HepG2 (cell line): ENCODE measurements at regions not wholly inside any gene's neighbourhood (a gene's known extent, or its start where the extent isn't known, plus 50 kb on each side); places are given as distances from the start of the nearest gene placed in this dataset.

Experiments
- AKAP8 ChIP-seq: sonication (generic); formaldehyde crosslinking; IDR thresholded peaks from 2 replicates; pipeline ENCODE4 v1.5.1; 2020; ENCODE audit warnings: mild to moderate bottlenecking, missing genetic modification reagents
- ATF7-NPFF ChIP-seq: sonication (generic); formaldehyde crosslinking; IDR thresholded peaks from 2 replicates; pipeline ENCODE4 v1.8.1; 2023; ENCODE audit warnings: mild to moderate bottlenecking, low read depth, missing genetic modification reagents, moderate library complexity
- JUN ChIP-seq: sonication (generic); formaldehyde crosslinking; IDR thresholded peaks from 2 replicates; pipeline ENCODE4 v1.4.0; 2020; ENCODE audit warnings: mild to moderate bottlenecking, missing genetic modification reagents
- KLF11 ChIP-seq: IDR thresholded peaks from 2 replicates; pipeline ENCODE4 v1.6.1; 2016; ENCODE audit warnings: missing compliant biosample characterization
- PAF1 ChIP-seq: IDR thresholded peaks from 2 replicates; pipeline ENCODE4 v1.6.1; 2016; ENCODE audit warnings: missing genetic modification reagents, missing compliant biosample characterization
- SMAD3 ChIP-seq: sonication (generic); formaldehyde crosslinking; IDR thresholded peaks from 2 replicates; pipeline ENCODE4 v1.4.0; 2020; ENCODE audit warnings: missing genetic modification reagents
- TARDBP ChIP-seq: sonication (generic); formaldehyde crosslinking; IDR thresholded peaks from 2 replicates; pipeline ENCODE4 v1.8.0; 2022; ENCODE audit warnings: mild to moderate bottlenecking, missing genetic modification reagents
- ZFP37 ChIP-seq: sonication (generic); formaldehyde crosslinking; IDR thresholded peaks from 2 replicates; pipeline ENCODE4 v1.4.0; 2020; ENCODE audit warnings: missing genetic modification reagents, borderline replicate concordance
- ZFX ChIP-seq: sonication (generic); formaldehyde crosslinking; IDR thresholded peaks from 2 replicates; pipeline ENCODE4 v1.4.0; 2020; ENCODE audit warnings: mild to moderate bottlenecking, low read depth, missing genetic modification reagents, moderate library complexity
- ZKSCAN5 ChIP-seq: sonication (generic); formaldehyde crosslinking; IDR thresholded peaks from 2 replicates; pipeline ENCODE4 v1.5.1; 2020; ENCODE audit warnings: mild to moderate bottlenecking, missing genetic modification reagents
- ZMAT3 ChIP-seq: sonication (generic); formaldehyde crosslinking; conservative IDR thresholded peaks from 2 replicates; pipeline ENCODE4 v1.7.0; 2021; ENCODE audit warnings: missing genetic modification reagents
- ZNF317 ChIP-seq: sonication (generic); formaldehyde crosslinking; IDR thresholded peaks from 2 replicates; pipeline ENCODE4 v1.5.0; 2020; ENCODE audit warnings: mild to moderate bottlenecking, missing genetic modification reagents
- ZNF451 ChIP-seq: sonication (generic); formaldehyde crosslinking; IDR thresholded peaks from 2 replicates; pipeline ENCODE4 v1.5.0; 2020; ENCODE audit warnings: mild to moderate bottlenecking, missing genetic modification reagents
- ZNF501 ChIP-seq: sonication (generic); formaldehyde crosslinking; IDR thresholded peaks from 2 replicates; pipeline ENCODE4 v1.5.1; 2020; ENCODE audit warnings: mild to moderate bottlenecking, moderate library complexity, missing genetic modification reagents
- ZNF556 ChIP-seq: sonication (generic); formaldehyde crosslinking; IDR thresholded peaks from 2 replicates; pipeline ENCODE4 v1.4.0; 2020; ENCODE audit warnings: mild to moderate bottlenecking, missing genetic modification reagents, borderline replicate concordance
- ZNF619 ChIP-seq: sonication (generic); formaldehyde crosslinking; IDR thresholded peaks from 2 replicates; pipeline ENCODE4 v1.4.0; 2020; ENCODE audit warnings: mild to moderate bottlenecking, missing genetic modification reagents
- ZNF761 ChIP-seq: sonication (generic); formaldehyde crosslinking; conservative IDR thresholded peaks from 2 replicates; pipeline ENCODE4 v1.4.0; 2020; ENCODE audit warnings: mild to moderate bottlenecking, missing genetic modification reagents
- ZNF766 ChIP-seq: sonication (generic); formaldehyde crosslinking; IDR thresholded peaks from 2 replicates; pipeline ENCODE4 v1.5.0; 2020; ENCODE audit warnings: missing genetic modification reagents, borderline replicate concordance
- TF ChIP-seq, protein P1 (sequence below): sonication (generic); formaldehyde crosslinking; IDR thresholded peaks from 2 replicates; pipeline ENCODE4 v1.4.0; 2020; ENCODE audit warnings: mild to moderate bottlenecking, missing genetic modification reagents
- TF ChIP-seq, protein P2 (sequence below): sonication (generic); formaldehyde crosslinking; IDR thresholded peaks from 2 replicates; pipeline ENCODE4 v1.4.0; 2020; ENCODE audit warnings: missing genetic modification reagents
- TF ChIP-seq, protein P3 (sequence below): sonication (generic); formaldehyde crosslinking; IDR thresholded peaks from 2 replicates; pipeline ENCODE4 v1.4.0; 2020; ENCODE audit warnings: mild to moderate bottlenecking, missing genetic modification reagents

GRCh38 chr16:87241137-87241771 lies 75.9 kb downstream of the C16orf95 start (continued):
- TF ChIP-seq, protein P1, sequence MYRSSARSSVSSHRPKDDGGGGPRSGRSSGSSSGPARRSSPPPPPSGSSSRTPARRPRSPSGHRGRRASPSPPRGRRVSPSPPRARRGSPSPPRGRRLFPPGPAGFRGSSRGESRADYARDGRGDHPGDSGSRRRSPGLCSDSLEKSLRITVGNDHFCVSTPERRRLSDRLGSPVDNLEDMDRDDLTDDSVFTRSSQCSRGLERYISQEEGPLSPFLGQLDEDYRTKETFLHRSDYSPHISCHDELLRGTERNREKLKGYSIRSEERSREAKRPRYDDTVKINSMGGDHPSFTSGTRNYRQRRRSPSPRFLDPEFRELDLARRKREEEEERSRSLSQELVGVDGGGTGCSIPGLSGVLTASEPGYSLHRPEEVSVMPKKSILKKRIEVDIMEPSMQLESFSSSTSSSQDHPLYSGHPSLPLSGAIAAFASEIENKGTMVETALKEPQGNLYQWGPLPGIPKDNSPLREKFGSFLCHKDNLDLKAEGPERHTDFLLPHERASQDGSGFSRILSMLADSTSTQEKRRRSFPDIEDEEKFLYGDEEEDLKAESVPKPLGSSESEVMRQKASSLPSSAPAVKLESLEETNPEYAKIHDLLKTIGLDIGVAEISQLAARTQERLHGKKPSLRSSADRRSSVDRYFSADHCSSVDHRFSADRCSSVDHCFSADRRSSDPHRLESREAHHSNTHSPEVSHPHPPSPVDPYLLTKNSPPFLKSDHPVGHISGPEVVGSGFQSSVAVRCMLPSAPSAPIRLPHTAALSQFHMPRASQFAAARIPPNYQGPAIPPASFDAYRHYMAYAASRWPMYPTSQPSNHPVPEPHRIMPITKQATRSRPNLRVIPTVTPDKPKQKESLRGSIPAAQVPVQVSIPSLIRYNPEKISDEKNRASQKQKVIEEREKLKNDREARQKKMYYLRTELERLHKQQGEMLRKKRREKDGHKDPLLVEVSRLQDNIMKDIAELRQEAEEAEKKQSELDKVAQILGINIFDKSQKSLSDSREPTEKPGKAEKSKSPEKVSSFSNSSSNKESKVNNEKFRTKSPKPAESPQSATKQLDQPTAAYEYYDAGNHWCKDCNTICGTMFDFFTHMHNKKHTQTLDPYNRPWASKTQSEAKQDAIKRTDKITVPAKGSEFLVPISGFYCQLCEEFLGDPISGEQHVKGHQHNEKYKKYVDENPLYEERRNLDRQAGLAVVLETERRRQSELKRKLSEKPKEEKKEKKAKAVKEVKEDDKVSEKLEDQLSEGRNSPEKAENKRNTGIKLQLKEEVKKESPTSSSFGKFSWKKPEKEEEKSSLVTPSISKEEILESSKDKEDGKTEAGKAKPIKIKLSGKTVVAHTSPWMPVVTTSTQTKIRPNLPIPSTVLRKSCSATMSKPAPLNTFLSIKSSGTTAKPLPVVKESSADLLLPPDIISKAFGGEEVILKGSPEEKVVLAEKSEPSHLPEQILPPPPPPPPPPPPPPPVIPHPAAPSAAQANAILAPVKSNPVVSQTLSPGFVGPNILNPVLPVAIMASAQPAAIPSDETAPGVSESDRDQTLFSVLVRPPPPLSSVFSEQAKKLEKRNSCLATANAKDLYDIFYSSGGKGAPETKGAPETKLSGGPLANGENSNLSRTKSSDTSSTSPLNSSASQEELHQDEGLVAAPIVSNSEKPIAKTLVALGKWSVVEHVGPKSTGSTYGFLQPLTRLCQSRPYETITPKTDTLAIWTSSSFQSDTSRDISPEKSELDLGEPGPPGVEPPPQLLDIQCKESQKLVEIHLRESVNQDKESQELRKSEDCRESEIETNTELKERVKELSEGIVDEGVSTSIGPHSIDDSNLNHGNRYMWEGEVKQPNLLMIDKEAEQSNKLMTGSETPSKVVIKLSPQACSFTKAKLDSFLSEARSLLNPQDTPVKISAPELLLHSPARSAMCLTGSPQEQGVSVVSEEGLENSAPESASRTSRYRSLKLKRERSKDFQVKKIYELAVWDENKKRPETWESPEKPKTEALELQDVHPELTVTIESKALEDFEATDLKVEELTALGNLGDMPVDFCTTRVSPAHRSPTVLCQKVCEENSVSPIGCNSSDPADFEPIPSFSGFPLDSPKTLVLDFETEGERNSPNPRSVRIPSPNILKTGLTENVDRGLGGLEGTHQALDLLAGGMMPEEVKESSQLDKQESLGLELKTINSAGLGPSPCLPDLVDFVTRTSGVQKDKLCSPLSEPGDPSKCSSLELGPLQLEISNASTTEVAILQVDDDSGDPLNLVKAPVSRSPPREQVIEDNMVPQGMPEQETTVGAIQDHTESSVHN (CRISPR knock-in tag) = no peak
- TF ChIP-seq ZFX (CRISPR knock-in tag) (no peak; the same call in 1 of the 2 replicates), ZNF451 (no peak), TARDBP (CRISPR knock-in tag) (peak; percentile 51; the same call in 1 of the 2 replicates), ZNF317 (CRISPR knock-in tag) (0 out of 2 replicates have a peak, but pooled peaks have one; percentile 64), ZNF556 (CRISPR knock-in tag) (0 out of 2 replicates have a peak, but pooled peaks have one; percentile 65), SMAD3 (CRISPR knock-in tag) (0 out of 2 replicates have a peak, but pooled peaks have one; percentile 72), ZFP37 (peak; percentile 61; the same call in 1 of the 2 replicates), ZNF619 (CRISPR knock-in tag) (no peak), ATF7-NPFF (CRISPR knock-in tag) (no peak), KLF11 (CRISPR knock-in tag) (no peak), ZNF501 (CRISPR knock-in tag) (peak; percentile 53; the same call in 1 of the 2 replicates), ZNF761 (no peak), PAF1 (CRISPR knock-in tag) (no peak), ZNF766 (CRISPR knock-in tag) (no peak), ZMAT3 (CRISPR knock-in tag) (peak; percentile 57; the same call in 1 of the 2 replicates), ZKSCAN5 (CRISPR knock-in tag) (0 out of 2 replicates have a peak, but pooled peaks have one; percentile 37), JUN (CRISPR knock-in tag) (peak; percentile 57; the same call in 1 of the 2 replicates), AKAP8 (CRISPR knock-in tag) (peak; percentile 14; the same call in 1 of the 2 replicates)
- TF ChIP-seq, protein P2, sequence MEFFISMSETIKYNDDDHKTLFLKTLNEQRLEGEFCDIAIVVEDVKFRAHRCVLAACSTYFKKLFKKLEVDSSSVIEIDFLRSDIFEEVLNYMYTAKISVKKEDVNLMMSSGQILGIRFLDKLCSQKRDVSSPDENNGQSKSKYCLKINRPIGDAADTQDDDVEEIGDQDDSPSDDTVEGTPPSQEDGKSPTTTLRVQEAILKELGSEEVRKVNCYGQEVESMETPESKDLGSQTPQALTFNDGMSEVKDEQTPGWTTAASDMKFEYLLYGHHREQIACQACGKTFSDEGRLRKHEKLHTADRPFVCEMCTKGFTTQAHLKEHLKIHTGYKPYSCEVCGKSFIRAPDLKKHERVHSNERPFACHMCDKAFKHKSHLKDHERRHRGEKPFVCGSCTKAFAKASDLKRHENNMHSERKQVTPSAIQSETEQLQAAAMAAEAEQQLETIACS (CRISPR knock-in tag) = 0 out of 2 replicates have a peak, but pooled peaks have one; percentile 36
- TF ChIP-seq, protein P3, sequence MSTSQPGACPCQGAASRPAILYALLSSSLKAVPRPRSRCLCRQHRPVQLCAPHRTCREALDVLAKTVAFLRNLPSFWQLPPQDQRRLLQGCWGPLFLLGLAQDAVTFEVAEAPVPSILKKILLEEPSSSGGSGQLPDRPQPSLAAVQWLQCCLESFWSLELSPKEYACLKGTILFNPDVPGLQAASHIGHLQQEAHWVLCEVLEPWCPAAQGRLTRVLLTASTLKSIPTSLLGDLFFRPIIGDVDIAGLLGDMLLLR = no peak
